IMR-90 (cell line): ENCODE measurements at regions not wholly inside any gene's neighbourhood (a gene's known extent, or its start where the extent isn't known, plus 50 kb on each side); places are given as distances from the start of the nearest gene placed in this dataset.

Experiments used
- ATAC-seq: fragments of 200-7000 bp; cut with Tn5 transposase; 2 replicates; pipeline ENCODE4 v1.9.1; 2020; ENCODE audit warnings: low read depth, mild to moderate bottlenecking, moderate library complexity
- BruUV-seq: library from RNA; stranded (reverse); fragments of 400-500 nt; replicated peaks from 2 replicates; lab custom pipeline; 2021; lab: Mats Ljungman, UMichigan
- CTCF ChIA-PET: fragments of 300-600 bp; formaldehyde crosslinking; extraction: SDS; loops from one replicate; lab custom pipeline; 2021; ENCODE audit warnings: antibody characterized with exemption; lab: Yijun Ruan, JAX
- POLR2A ChIA-PET: fragments of 300-600 bp; sonication (Branson Sonifier 250); formaldehyde crosslinking; loops from one replicate; lab custom pipeline; 2022; ENCODE audit warnings: antibody characterized with exemption; ENCODE audit not compliant: unreplicated experiment; lab: Charles Lee
- DNase-seq: peaks from one replicate; pipeline ENCODE4 v3.0.0; 2013
- H2AFZ ChIP-seq: replicated peaks from 2 replicates; pipeline ENCODE3; 2013; ENCODE audit warnings: low read length, mild to moderate bottlenecking; ENCODE audit not compliant: poor library complexity
- H2AK5ac ChIP-seq: 2 replicates; pipeline ENCODE4 v1.6.1; 2013; ENCODE audit warnings: low read depth, low read length, inconsistent platforms
- H2AK9ac ChIP-seq: replicated peaks from 2 replicates; pipeline ENCODE3; 2013; ENCODE audit warnings: mild to moderate bottlenecking, low read depth, low read length, moderate library complexity; ENCODE audit not compliant: poor library complexity
- H2BK120ac ChIP-seq: 2 replicates; pipeline ENCODE4 v1.6.1; 2013; ENCODE audit warnings: low read depth, low read length, inconsistent platforms
- H2BK15ac ChIP-seq: 3 replicates; pipeline ENCODE4 v1.6.1; 2013; ENCODE audit warnings: low read depth, low read length, inconsistent platforms
- H2BK20ac ChIP-seq: 2 replicates; pipeline ENCODE4 v1.6.1; 2013; ENCODE audit warnings: low read depth, mild to moderate bottlenecking, inconsistent platforms, low read length, moderate library complexity
- H2BK5ac ChIP-seq: 2 replicates; pipeline ENCODE4 v1.6.1; 2013; ENCODE audit warnings: mild to moderate bottlenecking, low read depth, low read length, inconsistent platforms; ENCODE audit not compliant: poor library complexity, severe bottlenecking
- H3K14ac ChIP-seq: replicated peaks from 2 replicates; pipeline ENCODE4 v1.6.1; 2013; ENCODE audit warnings: low read depth, low read length, inconsistent platforms
- H3K18ac ChIP-seq: 2 replicates; pipeline ENCODE4 v1.6.1; 2013; ENCODE audit warnings: low read depth, low read length, control low read depth
- H3K23ac ChIP-seq: 2 replicates; pipeline ENCODE4 v1.6.1; 2013; ENCODE audit warnings: low read depth, low read length, inconsistent platforms
- H3K27ac ChIP-seq: 2 replicates; pipeline ENCODE4 v1.5.1; 2013; ENCODE audit warnings: mild to moderate bottlenecking, control low read depth, low read length; ENCODE audit not compliant: insufficient read depth
- H3K27me3 ChIP-seq: 2 replicates; pipeline ENCODE4 v1.6.1; 2013; ENCODE audit warnings: low read length; ENCODE audit not compliant: control insufficient read depth, insufficient read depth
- H3K36me3 ChIP-seq: 2 replicates; pipeline ENCODE4 v1.6.1; 2013; ENCODE audit warnings: low read length, mixed read lengths; ENCODE audit not compliant: control insufficient read depth, insufficient read depth
- H3K4ac ChIP-seq: 2 replicates; pipeline ENCODE4 v1.6.1; 2013; ENCODE audit warnings: low read depth, low read length, inconsistent platforms
- H3K4me1 ChIP-seq: 2 replicates; pipeline ENCODE4 v1.6.1; 2013; ENCODE audit warnings: low read length, mixed read lengths; ENCODE audit not compliant: control insufficient read depth, insufficient read depth
- H3K4me2 ChIP-seq: 2 replicates; pipeline ENCODE4 v1.6.1; 2013; ENCODE audit warnings: low read depth, mild to moderate bottlenecking, control low read depth, low read length, moderate library complexity
- H3K4me3 ChIP-seq: 2 replicates; pipeline ENCODE4 v1.5.1; 2013; ENCODE audit warnings: low read depth, mild to moderate bottlenecking, control low read depth, low read length, moderate library complexity; ENCODE audit not compliant: insufficient read depth
- H3K56ac ChIP-seq: 2 replicates; pipeline ENCODE4 v1.6.1; 2013; ENCODE audit warnings: low read length, inconsistent platforms; ENCODE audit not compliant: insufficient read depth; ENCODE audit errors: extremely low read depth
- H3K79me1 ChIP-seq, 2 experiments: 2 replicates each; pipeline ENCODE4 v1.6.1; 2013; ENCODE audit warnings: low read length in 2 of 2, inconsistent platforms in 1 of 2, low read depth in 1 of 2
- H3K9ac ChIP-seq: 2 replicates; pipeline ENCODE4 v1.6.1; 2013; ENCODE audit warnings: low read depth, low read length, control low read depth
- H3K9me1 ChIP-seq: 2 replicates; pipeline ENCODE4 v1.6.1; 2013; ENCODE audit warnings: low read length, inconsistent platforms; ENCODE audit not compliant: insufficient read depth
- H3K9me3 ChIP-seq: 2 replicates; pipeline ENCODE4 v1.6.1; 2013; ENCODE audit warnings: low read length; ENCODE audit not compliant: control insufficient read depth, insufficient read depth
- H4K20me1 ChIP-seq: 2 replicates; pipeline ENCODE4 v1.6.1; 2013; ENCODE audit warnings: low read length, inconsistent platforms; ENCODE audit not compliant: insufficient read depth
- H4K5ac ChIP-seq: 2 replicates; pipeline ENCODE4 v1.6.1; 2013; ENCODE audit warnings: mild to moderate bottlenecking, low read depth, low read length, control low read depth
- H4K8ac ChIP-seq, 2 experiments: 2 replicates each; pipeline ENCODE4 v1.6.1; 2013; ENCODE audit warnings: low read depth in 2 of 2, low read length in 2 of 2, control low read depth in 1 of 2, inconsistent platforms in 1 of 2
- H4K91ac ChIP-seq: 2 replicates; pipeline ENCODE4 v1.6.1; 2013; ENCODE audit warnings: low read depth, low read length, inconsistent platforms; ENCODE audit not compliant: insufficient read depth
- BHLHE40 ChIP-seq: fragments of 150-350 bp; IDR thresholded peaks from 2 replicates; pipeline ENCODE4 v1.6.1; 2016; ENCODE audit warnings: mild to moderate bottlenecking, low read depth, low read length
- CHD1 ChIP-seq: IDR thresholded peaks from 2 replicates; pipeline ENCODE4 v1.6.1; 2012; ENCODE audit warnings: low read depth, low read length, improper control_type of control experiment
- CTCF ChIP-seq: conservative IDR thresholded peaks from 2 replicates; pipeline ENCODE4 v1.5.1; 2012; ENCODE audit warnings: mild to moderate bottlenecking, low read depth, low read length, improper control_type of control experiment
- FOS ChIP-seq: fragments of 150-350 bp; IDR thresholded peaks from 2 replicates; pipeline ENCODE4 v1.6.1; 2016; ENCODE audit warnings: low read depth, low read length
- MAFK ChIP-seq: IDR thresholded peaks from 2 replicates; pipeline ENCODE4 v1.6.1; 2012; ENCODE audit warnings: low read depth, low read length, improper control_type of control experiment
- MAZ ChIP-seq: IDR thresholded peaks from 2 replicates; pipeline ENCODE4 v1.6.1; 2012; ENCODE audit warnings: low read depth, mild to moderate bottlenecking, low read length, improper control_type of control experiment, moderate library complexity, borderline replicate concordance
- NFE2L2 ChIP-seq: fragments of 150-350 bp; IDR thresholded peaks from 2 replicates; pipeline ENCODE4 v1.6.1; 2016; ENCODE audit warnings: low read depth, mild to moderate bottlenecking, low read length
- POLR2A ChIP-seq: IDR thresholded peaks from 2 replicates; pipeline ENCODE4 v1.6.1; 2012; ENCODE audit warnings: mild to moderate bottlenecking, low read depth, low read length
- RAD21 ChIP-seq: IDR thresholded peaks from 2 replicates; pipeline ENCODE4 v1.6.1; 2012; ENCODE audit warnings: low read length, improper control_type of control experiment
- RCOR1 ChIP-seq: IDR thresholded peaks from 2 replicates; pipeline ENCODE4 v1.6.1; 2012; ENCODE audit warnings: mild to moderate bottlenecking, low read length, improper control_type of control experiment; ENCODE audit not compliant: insufficient replicate concordance
- RFX5 ChIP-seq: IDR thresholded peaks from 2 replicates; pipeline ENCODE4 v1.8.0; 2012; ENCODE audit warnings: low read depth, mild to moderate bottlenecking, low read length, moderate library complexity
- SMC3 ChIP-seq: fragments of 150-350 bp; IDR thresholded peaks from 2 replicates; pipeline ENCODE4 v1.6.1; 2016; ENCODE audit warnings: low read depth, mild to moderate bottlenecking, antibody characterized with exemption, low read length, moderate library complexity
- WGBS, 2 experiments: methylation state at CpG; one replicate each; pipeline versions ENCODE4 v1.1.5 to v1.1.7; 2013; ENCODE audit warnings: missing lambda C conversion rate in 2 of 2; ENCODE audit not compliant: insufficient read length in 1 of 2; ENCODE audit errors: extremely low coverage in 2 of 2; 5-methylcytosine and 5-hydroxymethylcytosine counted together
- dilution Hi-C: fragments of 300-500 bp; cut with HindIII; formaldehyde crosslinking; loops from one replicate; pipeline ENCODE4 v1.14.3; 2018; ENCODE audit warnings: low sequenced_read_pairs; ENCODE audit not compliant: unreplicated experiment
- in situ Hi-C: fragments of 300-500 bp; cut with MboI; formaldehyde crosslinking; loops from 3 replicates; pipeline ENCODE4 v1.14.3; 2019; ENCODE audit warnings: low sequenced_read_pairs, inconsistent platforms, mixed read lengths
- intact Hi-C: fragments of 100-400 bp; cut with micrococcal nuclease; formaldehyde crosslinking; loops from 2 replicates; pipeline ENCODE4 v1.10.0; 2022

GRCh38 chr2:8364668-8365067, 317.2 kb upstream of the ID2 start:
- Histone ChIP-seq H3K4me1 (no peaks in the 10 kb centered on the region), H3K27ac (no peak overlapping the region), H2AK9ac (no peak overlapping the region), H3K23ac (no peak overlapping the region), H2BK15ac (no peak overlapping the region), H2BK5ac (no peak overlapping the region), H4K20me1 (no peaks in the 10 kb centered on the region), H4K8ac (no peak overlapping the region), H4K91ac (no peak overlapping the region), H2BK120ac (no peak overlapping the region), H3K27me3 (peaks cover 7% of the 10 kb centered on the region), H3K36me3 (no peaks in the 10 kb centered on the region), H2AK5ac (no peak overlapping the region), H3K79me1 (no peaks in the 10 kb centered on the region), H3K18ac (no peak overlapping the region), H3K14ac (no peak overlapping the region), H3K9ac (no peak overlapping the region), H4K5ac (no peak overlapping the region), H2AFZ (no peak overlapping the region), H3K9me3 (no peaks in the 10 kb centered on the region), H3K4me2 (no peak overlapping the region), H3K56ac (no peak overlapping the region), H3K4ac (no peak overlapping the region), H2BK20ac (no peak overlapping the region), H3K9me1 (no peaks in the 10 kb centered on the region), H3K4me3 (no peak overlapping the region)
- dilution Hi-C loops (no loop called here), intact Hi-C loops (no loop called here), in situ Hi-C loops (no loop called here)
- TF ChIP-seq MAZ (no peak), CHD1 (no peak), CTCF (no peak), RFX5 (no peak), POLR2A (no peak), SMC3 (no peak), BHLHE40 (no peak), MAFK (no peak), NFE2L2 (no peak), RAD21 (no peak), FOS (no peak), RCOR1 (no peak)
- POLR2A ChIA-PET = no interaction called here
- 80% methylated on average over 1 of the region's 1 CpG; no CpG with 5 or more reads in 1 of the 2 experiments for WGBS, 2 experiments
- no peak for DNase-seq
- CTCF ChIA-PET = interaction anchor here (0.6 kb wide), 1 partner anchor 692 kb away, joined by 3 read pairs; no protein-coding TSS in a partner anchor
- no TSS peak for BruUV-seq
- ATAC-seq = no peak
